Embryonic facial prominence (tissue), 1 donor: ENCODE measurements at regions not wholly inside any gene's neighbourhood (a gene's known extent, or its start where the extent isn't known, plus 50 kb on each side); places are given as distances from the start of the nearest gene placed in this dataset.
"Not testable (repeated sequence)": the region's sequence is repeated elsewhere in the genome, so short reads cannot be mapped to it uniquely, and the experiment has no call there.

Experiments
- DNase-seq: peaks from one replicate; pipeline ENCODE4 v3.0.0-alpha.2; 2016; ENCODE audit errors: extremely low spot score

GRCh38 chr16:5770118-5770517 lies 672.5 kb upstream of the EEF2KMT start:
- DNase-seq, result no peak

GRCh38 chr16:5769513-5769912 lies 671.9 kb upstream of the EEF2KMT start:
- no peak for DNase-seq

GRCh38 chr16:5768445-5768844 lies 670.9 kb upstream of the EEF2KMT start:
- no peak for DNase-seq

GRCh38 chr16:5763176-5763575 lies 665.6 kb upstream of the EEF2KMT start:
- DNase-seq, result no peak

- DNase-seq, result no peak
These were observed 664.8 kb upstream of the EEF2KMT start for GRCh38 chr16:5762362-5762761.

- DNase-seq, result no peak
These were observed 664.0 kb upstream of the EEF2KMT start for GRCh38 chr16:5761592-5761991.

GRCh38 chr16:5758281-5758680 lies 660.7 kb upstream of the EEF2KMT start:
- DNase-seq, result no peak

GRCh38 chr16:5756969-5757368 lies 659.4 kb upstream of the EEF2KMT start:
- DNase-seq, result no peak

- DNase-seq, result no peak
These were observed 655.8 kb upstream of the EEF2KMT start for GRCh38 chr16:5753381-5753780.

GRCh38 chr16:5751216-5751615 lies 653.6 kb upstream of the EEF2KMT start:
- DNase-seq, result no peak

- not testable (repeated sequence) for DNase-seq
These were observed 652.8 kb upstream of the EEF2KMT start for GRCh38 chr16:5750439-5750838.

GRCh38 chr16:5738586-5738985 lies 641.0 kb upstream of the EEF2KMT start:
- no peak for DNase-seq

GRCh38 chr16:5736209-5736930 lies 638.8 kb upstream of the EEF2KMT start:
- no peak for DNase-seq

- no peak for DNase-seq
These were observed 637.8 kb upstream of the EEF2KMT start for GRCh38 chr16:5735444-5735843.

GRCh38 chr16:5730783-5731182 lies 633.2 kb upstream of the EEF2KMT start:
- DNase-seq, result no peak

GRCh38 chr16:5722116-5722619 lies 624.6 kb upstream of the EEF2KMT start:
- DNase-seq, result no peak

- no peak for DNase-seq
These were observed 617.6 kb upstream of the EEF2KMT start for GRCh38 chr16:5715155-5715554.

- no peak for DNase-seq
These were observed 612.3 kb upstream of the EEF2KMT start for GRCh38 chr16:5709889-5710288.

GRCh38 chr16:5706211-5706610 lies 608.6 kb upstream of the EEF2KMT start:
- no peak for DNase-seq

- no peak for DNase-seq
These were observed 606.7 kb upstream of the EEF2KMT start for GRCh38 chr16:5704271-5704670.

- no peak for DNase-seq
These were observed 595.8 kb upstream of the EEF2KMT start for GRCh38 chr16:5693426-5693825.

GRCh38 chr16:5681966-5682365 lies 584.4 kb upstream of the EEF2KMT start:
- no peak for DNase-seq

- DNase-seq, result no peak
These were observed 580.8 kb upstream of the EEF2KMT start for GRCh38 chr16:5678371-5678770.

- no peak for DNase-seq
These were observed 573.8 kb upstream of the EEF2KMT start for GRCh38 chr16:5671421-5671820.
